Endometrium (tissue), 2 donors: ENCODE measurements at regions not wholly inside any gene's neighbourhood (a gene's known extent, or its start where the extent isn't known, plus 50 kb on each side); places are given as distances from the start of the nearest gene placed in this dataset.
"Not testable (repeated sequence)": the region's sequence is repeated elsewhere in the genome, so short reads cannot be mapped to it uniquely, and the experiment has no call there.

ENCODE experiments used
- FAIRE-seq: peaks from 2 replicates; lab custom pipeline; 2012; peaks lifted over from hg19 to GRCh38; lab: Jason Lieb, UNC
- donor health status: control.
- donor health status: control.

GRCh38 chr1:102529446-102529845 is 532.7 kb upstream of the OLFM3 start:
- FAIRE-seq: no peak

- no peak for FAIRE-seq
Measured at GRCh38 chr1:102500758-102501157, 504.0 kb upstream of the OLFM3 start.

- FAIRE-seq: no peak
Measured at GRCh38 chr1:102498929-102499328, 502.2 kb upstream of the OLFM3 start.

- FAIRE-seq: not testable (repeated sequence)
Measured at GRCh38 chr1:102497810-102498209, 501.1 kb upstream of the OLFM3 start.

GRCh38 chr1:102472520-102472919 is 475.8 kb upstream of the OLFM3 start:
- no peak for FAIRE-seq

GRCh38 chr1:102470767-102471166 is 474.0 kb upstream of the OLFM3 start:
- no peak for FAIRE-seq

- no peak for FAIRE-seq
Measured at GRCh38 chr1:102466487-102466886, 469.8 kb upstream of the OLFM3 start.

GRCh38 chr1:102463328-102463727 is 466.6 kb upstream of the OLFM3 start:
- no peak for FAIRE-seq

- FAIRE-seq: not testable (repeated sequence)
Measured at GRCh38 chr1:102442317-102442716, 445.6 kb upstream of the OLFM3 start.

GRCh38 chr1:102435483-102435882 is 438.8 kb upstream of the OLFM3 start:
- no peak for FAIRE-seq

GRCh38 chr1:102434421-102434820 is 437.7 kb upstream of the OLFM3 start:
- no peak for FAIRE-seq

GRCh38 chr1:102431253-102431652 is 434.5 kb upstream of the OLFM3 start:
- FAIRE-seq: no peak

GRCh38 chr1:102420034-102420433 is 423.3 kb upstream of the OLFM3 start:
- no peak for FAIRE-seq
